Lung microvascular endothelial cell (primary cell): ENCODE measurements at regions not wholly inside any gene's neighbourhood (a gene's known extent, or its start where the extent isn't known, plus 50 kb on each side); places are given as distances from the start of the nearest gene placed in this dataset.

Source experiments
- DNase-seq, 2 donors: peaks; one replicate each; pipeline versions ENCODE4 v3.0.0 to v3.0.0-alpha.2; 2010; ENCODE audit warnings: low read depth in 2 of 2

GRCh38 chr1:58997060-58997411, 213.2 kb upstream of the JUN start:
- DNase-seq = no peak

DNA sequence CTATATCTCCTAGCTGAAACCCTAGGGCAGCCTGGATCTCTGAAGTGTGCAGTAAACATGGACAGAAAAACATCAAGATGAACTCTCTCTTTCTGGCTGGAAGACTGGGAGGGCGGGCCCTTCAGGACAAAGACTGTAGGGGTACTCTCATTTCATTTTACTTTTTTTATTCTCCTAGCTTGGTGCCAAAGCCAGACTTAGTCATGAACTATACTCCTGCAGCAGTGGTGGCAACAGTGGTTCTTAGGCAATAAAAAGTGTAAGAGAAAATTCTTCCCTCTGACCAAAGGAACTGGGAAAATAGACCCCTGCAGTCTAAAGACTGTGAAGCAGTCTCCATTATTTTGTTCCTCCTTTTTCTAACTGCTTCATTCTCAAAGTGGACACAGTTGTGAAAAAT, 213.8 kb upstream of the JUN start:
- no peak for DNase-seq

DNA sequence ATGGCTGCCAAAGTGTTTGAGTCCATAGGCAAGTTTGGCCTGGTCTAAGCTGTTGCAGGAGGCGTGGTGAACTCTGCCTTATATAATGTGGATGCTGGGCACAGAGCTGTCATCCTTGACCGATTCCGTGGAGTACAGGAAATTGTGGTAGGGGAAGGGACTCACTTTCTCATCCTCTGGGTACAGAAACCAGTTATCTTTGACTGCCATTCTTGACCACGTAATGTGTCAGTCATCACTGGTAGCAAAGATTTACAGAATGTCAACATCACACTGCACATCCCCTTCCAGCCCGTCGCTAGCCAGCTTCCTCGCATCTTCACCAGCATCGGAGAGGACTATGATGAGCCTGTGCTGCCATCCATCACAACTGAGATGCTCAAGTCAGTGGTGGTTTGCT, 215.8 kb upstream of the JUN start:
- DNase-seq = no peak

DNA sequence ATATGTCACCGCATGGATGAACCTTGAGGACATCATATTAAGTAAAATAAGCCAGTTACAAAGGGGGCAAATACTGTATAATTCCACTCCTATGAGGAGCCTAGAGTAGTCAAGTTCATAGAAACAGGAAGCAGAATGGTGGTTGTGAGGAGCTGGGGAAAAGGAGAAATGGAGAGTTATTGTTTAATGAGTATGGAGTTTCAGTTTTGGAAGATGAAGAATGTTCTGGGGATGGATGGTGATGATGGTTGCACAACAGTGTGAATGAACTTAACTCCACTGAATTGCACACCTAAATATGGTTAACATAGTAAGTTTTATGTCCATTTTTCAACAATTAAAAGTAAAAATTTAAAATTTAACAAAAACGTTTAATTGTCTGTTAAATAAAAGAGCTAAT, 220.9 kb upstream of the JUN start:
- DNase-seq = no peak

DNA sequence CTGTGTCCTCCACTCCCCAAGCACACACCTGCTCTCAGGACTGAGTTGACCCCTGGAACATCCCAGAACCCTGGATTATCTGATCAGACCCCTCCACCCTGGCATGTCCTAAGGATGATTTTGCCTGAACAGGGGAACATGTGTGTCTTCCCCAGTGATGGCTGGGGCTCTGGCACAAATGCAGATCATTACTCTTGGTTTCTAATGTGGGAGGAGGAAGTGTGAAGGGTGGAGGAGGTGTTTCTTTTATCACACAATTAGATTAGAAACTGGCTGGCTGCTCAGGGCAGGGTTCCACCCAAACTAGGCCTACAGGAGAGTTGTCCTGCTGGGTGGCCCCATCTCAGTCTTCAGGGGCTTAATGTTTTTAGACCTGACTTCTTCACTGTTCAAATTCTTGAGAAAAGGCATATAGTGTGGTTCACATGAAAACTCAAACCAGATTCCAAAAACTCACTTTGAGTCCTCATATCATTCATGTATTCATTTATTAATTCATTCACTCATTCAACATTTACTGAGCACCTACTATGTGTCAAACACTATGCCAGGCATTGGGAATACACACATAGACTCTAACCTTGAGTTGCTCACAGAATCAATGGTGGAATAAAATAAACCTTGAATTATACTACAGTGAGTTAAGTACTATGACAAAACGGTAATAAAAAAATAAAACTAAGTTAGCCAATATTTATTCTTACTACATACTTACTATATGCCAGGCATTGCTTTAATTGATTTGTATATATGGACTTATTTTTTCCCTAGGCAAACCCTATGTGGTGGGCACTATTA, 221.8 kb upstream of the JUN start:
- no peak for DNase-seq

DNA sequence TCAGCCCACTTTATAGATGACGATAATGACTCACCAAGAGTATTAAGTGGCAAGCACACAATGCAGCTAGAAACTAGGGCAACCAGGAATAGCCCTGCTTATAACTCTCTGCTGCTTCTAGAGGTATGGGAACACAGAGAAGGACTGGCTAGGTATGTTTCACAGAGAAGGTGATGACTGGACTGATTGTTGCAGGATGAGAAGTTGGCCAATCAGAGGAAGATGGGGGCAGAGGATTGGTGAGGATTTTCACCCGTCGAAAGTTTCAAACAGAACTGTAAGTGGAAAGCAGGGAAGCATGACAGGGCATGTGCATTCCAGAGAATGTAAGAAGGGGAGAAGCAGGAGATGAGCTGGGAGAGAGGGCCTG, 222.4 kb upstream of the JUN start:
- no peak for DNase-seq

DNA sequence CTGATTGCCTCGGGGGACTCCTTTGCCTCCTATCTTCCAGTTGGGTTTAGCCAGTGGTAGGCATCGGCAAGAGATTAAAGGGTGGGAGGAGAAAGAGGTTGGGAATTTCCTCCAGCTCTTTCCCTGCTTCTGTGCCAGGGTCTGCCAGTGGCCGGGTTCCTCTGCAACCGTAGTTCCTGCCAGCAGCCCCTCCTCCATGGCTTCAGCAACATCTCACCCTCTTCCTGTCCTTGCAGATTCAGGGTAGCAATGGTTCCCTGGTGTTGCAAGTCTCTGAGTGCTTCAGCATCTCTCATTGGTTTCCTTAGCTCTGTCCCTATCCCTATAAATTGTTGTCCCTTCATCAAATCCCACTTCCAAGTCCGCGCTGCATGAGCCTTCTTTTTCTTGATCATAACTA, 223.1 kb upstream of the JUN start:
- DNase-seq = no peak

- no peak for DNase-seq
These were observed 223.6 kb upstream of the JUN start for GRCh38 chr1:59007429-59007819.

DNA sequence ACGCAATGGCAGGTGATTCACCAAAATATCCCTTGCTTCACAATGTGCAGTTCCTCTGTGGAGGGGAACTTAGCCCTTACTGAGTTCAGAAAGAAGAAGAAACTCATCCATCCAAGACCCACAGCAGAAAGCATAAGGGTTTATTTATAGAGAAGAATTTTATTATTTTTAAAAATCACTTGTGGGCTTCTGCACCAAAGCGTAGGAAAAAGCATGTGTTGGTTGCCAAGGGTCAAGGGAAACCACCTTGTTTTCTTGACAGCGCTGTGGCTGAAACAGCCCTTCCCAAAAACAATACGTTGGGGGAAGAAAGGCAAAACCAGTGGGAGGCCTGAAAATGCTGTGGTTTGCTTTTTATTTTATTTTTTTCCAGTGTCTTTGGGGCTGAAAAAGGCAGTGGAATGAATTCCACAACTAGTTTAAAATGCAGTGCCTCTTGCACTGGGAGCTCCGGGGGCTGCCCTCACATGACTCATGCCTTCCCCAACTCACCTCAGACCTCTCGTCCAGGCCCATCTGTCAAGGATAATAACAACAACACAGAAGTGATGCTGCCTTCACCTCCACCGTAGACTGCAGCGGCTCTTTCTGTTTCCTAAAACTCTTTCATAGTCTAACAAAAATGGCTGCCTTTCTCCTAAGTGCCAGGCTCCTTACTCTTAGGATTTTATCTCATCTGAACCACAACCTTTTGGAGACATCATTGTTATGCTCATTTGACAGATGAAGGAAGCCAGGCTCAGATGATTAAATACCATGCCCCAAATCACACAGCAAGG, 224.2 kb upstream of the JUN start:
- peak; percentile 43 to 83 for DNase-seq

DNA sequence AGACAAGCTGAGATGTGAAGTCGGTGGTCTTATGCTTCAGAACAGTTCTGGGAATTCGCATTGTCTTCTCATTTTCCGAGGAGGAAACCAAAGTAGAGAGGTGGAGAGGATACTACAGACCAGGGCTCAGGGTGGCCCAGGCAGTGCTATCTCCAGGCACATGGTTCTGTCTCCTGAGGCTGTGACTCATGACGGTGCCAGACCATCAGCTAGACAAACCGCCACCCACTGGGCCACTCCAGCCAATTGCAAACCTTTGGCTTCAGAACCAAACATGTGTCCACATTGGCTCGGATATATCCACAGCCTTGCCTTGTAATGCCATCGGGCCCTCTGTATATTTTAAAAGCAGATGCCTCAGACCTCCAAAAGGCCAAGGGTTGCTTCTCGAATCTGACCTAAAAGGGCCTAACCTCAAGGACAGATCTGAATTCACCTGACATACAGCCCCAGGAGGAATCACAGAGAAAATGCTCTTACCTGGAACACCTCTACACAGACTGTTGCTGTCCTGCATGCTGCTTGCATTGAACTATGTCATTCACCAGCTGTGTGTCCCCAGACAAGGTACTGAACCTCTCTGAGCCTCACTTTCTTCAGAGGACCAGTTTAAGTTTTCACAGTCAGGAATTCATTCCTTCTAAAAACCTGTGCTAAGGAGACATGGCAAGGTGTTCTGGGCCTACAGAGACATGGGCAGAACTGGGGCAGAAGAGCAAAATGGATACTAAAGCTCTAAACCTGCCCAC, 224.9 kb upstream of the JUN start:
- DNase-seq = peak; percentile 11 to 20

- no peak for DNase-seq
These were observed 227.8 kb upstream of the JUN start for GRCh38 chr1:59011663-59012062.

DNA sequence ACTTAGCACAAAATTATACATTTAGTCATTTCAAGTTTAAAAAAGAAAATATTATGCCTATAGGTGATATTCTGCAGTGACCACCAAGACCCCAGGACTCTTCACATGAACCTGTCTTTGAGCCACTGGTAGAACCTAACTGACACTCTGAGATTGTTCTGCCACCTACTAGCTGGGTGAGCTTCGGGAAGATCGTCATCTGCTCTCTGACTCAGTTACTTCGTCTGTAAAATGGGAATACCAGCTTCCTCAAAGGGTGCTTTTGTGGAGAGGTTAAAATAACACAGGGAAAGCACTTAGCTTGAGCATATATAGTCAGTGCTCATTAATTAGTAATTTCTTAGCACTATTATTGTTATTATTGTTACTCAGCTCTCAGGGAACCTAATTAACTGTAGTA, 228.5 kb upstream of the JUN start:
- no peak for DNase-seq

- peak; percentile 72 to 75 for DNase-seq
These were observed 229.6 kb upstream of the JUN start for GRCh38 chr1:59013276-59013927.

GRCh38 chr1:59013928-59014279, 230.1 kb upstream of the JUN start:
- DNase-seq = no peak

DNA sequence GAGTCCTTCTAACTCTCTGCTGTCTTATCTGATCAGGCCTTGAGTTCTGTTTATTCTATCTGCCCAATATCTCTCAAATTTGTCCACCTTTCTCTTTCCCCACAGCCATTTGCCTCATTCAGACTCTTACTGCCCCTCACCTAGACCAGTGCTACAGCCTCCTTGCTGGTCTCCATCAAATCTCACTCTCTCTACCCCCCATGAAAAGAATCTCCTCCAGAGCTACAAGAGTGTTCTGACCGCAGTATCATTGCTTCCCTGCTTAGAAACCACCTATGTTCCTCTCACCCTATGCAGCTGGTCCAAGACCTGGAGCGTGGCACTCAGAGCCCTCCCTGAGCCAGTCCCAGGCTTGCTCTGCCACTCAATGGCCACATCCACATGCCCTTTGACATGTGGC, 231.0 kb upstream of the JUN start:
- no peak for DNase-seq

- DNase-seq = peak; percentile 5 to 77
These were observed 231.9 kb upstream of the JUN start for GRCh38 chr1:59015708-59016107.

DNA sequence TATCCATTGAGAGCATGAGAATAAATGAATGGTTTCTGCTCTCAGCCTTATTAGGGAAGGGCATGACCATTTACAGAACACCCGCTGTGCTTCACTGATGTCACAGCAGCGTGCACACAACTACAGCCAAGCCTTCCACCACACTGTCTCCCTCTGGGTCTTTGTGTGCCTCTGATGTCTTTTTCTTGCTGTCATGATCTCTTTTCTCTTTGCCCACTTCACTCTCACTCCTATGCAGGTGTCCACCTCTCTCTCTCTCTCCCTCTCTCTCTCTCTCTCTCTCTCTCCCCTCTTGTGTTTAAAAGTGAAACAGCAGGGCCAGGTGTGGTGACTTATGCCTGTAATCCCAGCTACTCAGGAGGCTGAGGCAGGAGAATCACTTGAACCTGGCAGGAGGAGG, 232.5 kb upstream of the JUN start:
- peak in 1 of 2 donors; percentile 10 for DNase-seq

GRCh38 chr1:59017501-59018231, 233.8 kb upstream of the JUN start:
- DNase-seq = peak in 1 of 2 donors; percentile 14

- DNase-seq = no peak
These were observed 234.6 kb upstream of the JUN start for GRCh38 chr1:59018446-59018845.

GRCh38 chr1:59018860-59019259, 235.0 kb upstream of the JUN start:
- DNase-seq = no peak
